ENCODE measurements at regions not wholly inside any gene's neighbourhood (a gene's known extent, or its start where the extent isn't known, plus 50 kb on each side); places are given as distances from the start of the nearest gene placed in this dataset.

GRCh38 chr13:97700306-97700848, 253.1 kb upstream of the IPO5 start:
- TF ChIP-seq, protein P1, sequence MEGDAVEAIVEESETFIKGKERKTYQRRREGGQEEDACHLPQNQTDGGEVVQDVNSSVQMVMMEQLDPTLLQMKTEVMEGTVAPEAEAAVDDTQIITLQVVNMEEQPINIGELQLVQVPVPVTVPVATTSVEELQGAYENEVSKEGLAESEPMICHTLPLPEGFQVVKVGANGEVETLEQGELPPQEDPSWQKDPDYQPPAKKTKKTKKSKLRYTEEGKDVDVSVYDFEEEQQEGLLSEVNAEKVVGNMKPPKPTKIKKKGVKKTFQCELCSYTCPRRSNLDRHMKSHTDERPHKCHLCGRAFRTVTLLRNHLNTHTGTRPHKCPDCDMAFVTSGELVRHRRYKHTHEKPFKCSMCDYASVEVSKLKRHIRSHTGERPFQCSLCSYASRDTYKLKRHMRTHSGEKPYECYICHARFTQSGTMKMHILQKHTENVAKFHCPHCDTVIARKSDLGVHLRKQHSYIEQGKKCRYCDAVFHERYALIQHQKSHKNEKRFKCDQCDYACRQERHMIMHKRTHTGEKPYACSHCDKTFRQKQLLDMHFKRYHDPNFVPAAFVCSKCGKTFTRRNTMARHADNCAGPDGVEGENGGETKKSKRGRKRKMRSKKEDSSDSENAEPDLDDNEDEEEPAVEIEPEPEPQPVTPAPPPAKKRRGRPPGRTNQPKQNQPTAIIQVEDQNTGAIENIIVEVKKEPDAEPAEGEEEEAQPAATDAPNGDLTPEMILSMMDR (IDR thresholded peaks at IDR 0.05): no peak
- TF ChIP-seq POLR2AphosphoS5 (IDR thresholded peaks at IDR 0.05; ENCODE audit: low read depth, low read length) (no peak), SIN3A (IDR thresholded peaks at IDR 0.05; ENCODE audit: borderline replicate concordance, insufficient read depth, low read depth, low read length) (no peak)
- TF ChIP-seq, protein P2, sequence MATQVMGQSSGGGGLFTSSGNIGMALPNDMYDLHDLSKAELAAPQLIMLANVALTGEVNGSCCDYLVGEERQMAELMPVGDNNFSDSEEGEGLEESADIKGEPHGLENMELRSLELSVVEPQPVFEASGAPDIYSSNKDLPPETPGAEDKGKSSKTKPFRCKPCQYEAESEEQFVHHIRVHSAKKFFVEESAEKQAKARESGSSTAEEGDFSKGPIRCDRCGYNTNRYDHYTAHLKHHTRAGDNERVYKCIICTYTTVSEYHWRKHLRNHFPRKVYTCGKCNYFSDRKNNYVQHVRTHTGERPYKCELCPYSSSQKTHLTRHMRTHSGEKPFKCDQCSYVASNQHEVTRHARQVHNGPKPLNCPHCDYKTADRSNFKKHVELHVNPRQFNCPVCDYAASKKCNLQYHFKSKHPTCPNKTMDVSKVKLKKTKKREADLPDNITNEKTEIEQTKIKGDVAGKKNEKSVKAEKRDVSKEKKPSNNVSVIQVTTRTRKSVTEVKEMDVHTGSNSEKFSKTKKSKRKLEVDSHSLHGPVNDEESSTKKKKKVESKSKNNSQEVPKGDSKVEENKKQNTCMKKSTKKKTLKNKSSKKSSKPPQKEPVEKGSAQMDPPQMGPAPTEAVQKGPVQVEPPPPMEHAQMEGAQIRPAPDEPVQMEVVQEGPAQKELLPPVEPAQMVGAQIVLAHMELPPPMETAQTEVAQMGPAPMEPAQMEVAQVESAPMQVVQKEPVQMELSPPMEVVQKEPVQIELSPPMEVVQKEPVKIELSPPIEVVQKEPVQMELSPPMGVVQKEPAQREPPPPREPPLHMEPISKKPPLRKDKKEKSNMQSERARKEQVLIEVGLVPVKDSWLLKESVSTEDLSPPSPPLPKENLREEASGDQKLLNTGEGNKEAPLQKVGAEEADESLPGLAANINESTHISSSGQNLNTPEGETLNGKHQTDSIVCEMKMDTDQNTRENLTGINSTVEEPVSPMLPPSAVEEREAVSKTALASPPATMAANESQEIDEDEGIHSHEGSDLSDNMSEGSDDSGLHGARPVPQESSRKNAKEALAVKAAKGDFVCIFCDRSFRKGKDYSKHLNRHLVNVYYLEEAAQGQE (IDR thresholded peaks at IDR 0.05; ENCODE audit: insufficient read depth in 1 of 2, low read depth in 2 of 2, low read length in 1 of 2): no peak
